Neutrophil (primary cell): ENCODE measurements at regions not wholly inside any gene's neighbourhood (a gene's known extent, or its start where the extent isn't known, plus 50 kb on each side); places are given as distances from the start of the nearest gene placed in this dataset.

Experiments
- H3K27ac ChIP-seq: fragments of 200-600 bp; sonication (generic); 2 replicates; pipeline ENCODE4 v1.5.1; 2016; ENCODE audit warnings: mild to moderate bottlenecking, moderate library complexity
- H3K27me3 ChIP-seq: fragments of 200-600 bp; sonication (generic); 2 replicates; pipeline ENCODE4 v1.6.0; 2016; ENCODE audit warnings: mild to moderate bottlenecking
- H3K36me3 ChIP-seq: fragments of 200-600 bp; sonication (generic); 2 replicates; pipeline ENCODE4 v1.5.1; 2017
- H3K4me1 ChIP-seq, 2 experiments: fragments of 200-600 bp in 1 of 2; sonication (generic) in 1 of 2; 1 replicate in 1 of 2; 2 replicates in 1 of 2; pipeline versions ENCODE4 v1.5.1 to v1.6.1; 2013 to 2016; ENCODE audit warnings: low read depth in 1 of 2, low read length in 1 of 2, mild to moderate bottlenecking in 1 of 2, moderate library complexity in 1 of 2; ENCODE audit not compliant: control insufficient read depth in 1 of 2, insufficient read depth in 1 of 2
- H3K4me3 ChIP-seq, 2 experiments: fragments of 200-600 bp in 1 of 2; sonication (generic) in 1 of 2; 1 replicate in 1 of 2; 2 replicates in 1 of 2; pipeline ENCODE4 v1.5.1; 2013 to 2016; ENCODE audit warnings: low read depth in 1 of 2, low read length in 1 of 2, mild to moderate bottlenecking in 1 of 2, moderate library complexity in 1 of 2
- H3K9me3 ChIP-seq: fragments of 200-600 bp; sonication (generic); 2 replicates; pipeline ENCODE4 v1.5.1; 2016
- TF ChIP-seq, protein P1 (sequence below): fragments of 200-600 bp; sonication (generic); IDR thresholded peaks from 2 replicates; pipeline ENCODE4 v1.5.1; 2016; ENCODE audit warnings: antibody characterized with exemption

DNA sequence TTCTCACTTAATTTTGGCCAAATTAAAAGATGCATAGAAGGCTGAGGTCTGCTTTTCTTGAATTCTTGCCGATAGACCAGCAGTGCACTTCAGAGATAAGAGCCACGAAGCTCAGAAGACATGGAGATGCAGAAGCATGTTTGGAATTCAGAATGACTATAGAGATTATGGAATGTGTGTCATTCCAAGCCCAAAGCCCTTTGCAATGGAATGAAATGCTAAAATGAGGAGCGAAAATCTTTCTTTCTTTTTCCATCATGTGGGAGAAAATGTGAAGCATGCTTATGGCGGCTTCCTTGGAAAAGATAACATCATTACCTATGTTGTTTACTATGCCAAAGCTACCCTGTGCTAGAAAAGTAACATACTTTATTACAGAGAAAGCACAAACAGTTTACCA is 257.0 kb upstream of the RNF32 start:
- H3K9me3 ChIP-seq = no peaks in the 10 kb centered on the region
- H3K4me3 ChIP-seq = no peak overlapping the region
- H3K36me3 ChIP-seq = no peaks in the 10 kb centered on the region
- TF ChIP-seq, protein P1, sequence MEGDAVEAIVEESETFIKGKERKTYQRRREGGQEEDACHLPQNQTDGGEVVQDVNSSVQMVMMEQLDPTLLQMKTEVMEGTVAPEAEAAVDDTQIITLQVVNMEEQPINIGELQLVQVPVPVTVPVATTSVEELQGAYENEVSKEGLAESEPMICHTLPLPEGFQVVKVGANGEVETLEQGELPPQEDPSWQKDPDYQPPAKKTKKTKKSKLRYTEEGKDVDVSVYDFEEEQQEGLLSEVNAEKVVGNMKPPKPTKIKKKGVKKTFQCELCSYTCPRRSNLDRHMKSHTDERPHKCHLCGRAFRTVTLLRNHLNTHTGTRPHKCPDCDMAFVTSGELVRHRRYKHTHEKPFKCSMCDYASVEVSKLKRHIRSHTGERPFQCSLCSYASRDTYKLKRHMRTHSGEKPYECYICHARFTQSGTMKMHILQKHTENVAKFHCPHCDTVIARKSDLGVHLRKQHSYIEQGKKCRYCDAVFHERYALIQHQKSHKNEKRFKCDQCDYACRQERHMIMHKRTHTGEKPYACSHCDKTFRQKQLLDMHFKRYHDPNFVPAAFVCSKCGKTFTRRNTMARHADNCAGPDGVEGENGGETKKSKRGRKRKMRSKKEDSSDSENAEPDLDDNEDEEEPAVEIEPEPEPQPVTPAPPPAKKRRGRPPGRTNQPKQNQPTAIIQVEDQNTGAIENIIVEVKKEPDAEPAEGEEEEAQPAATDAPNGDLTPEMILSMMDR = no peak
- no peaks in the 10 kb centered on the region for H3K4me1 ChIP-seq
- H3K27me3 ChIP-seq = peaks cover 6% of the 10 kb centered on the region
- no peak overlapping the region for H3K27ac ChIP-seq

- Histone ChIP-seq H3K4me1 (no peaks in the 10 kb centered on the region), H3K4me3 (no peak overlapping the region), H3K27ac (no peak overlapping the region), H3K27me3 (no peaks in the 10 kb centered on the region), H3K36me3 (no peaks in the 10 kb centered on the region), H3K9me3 (no peaks in the 10 kb centered on the region)
- TF ChIP-seq, protein P1 = no peak
Observed at GRCh38 chr7:156380261-156380660, 260.3 kb upstream of the RNF32 start.

DNA sequence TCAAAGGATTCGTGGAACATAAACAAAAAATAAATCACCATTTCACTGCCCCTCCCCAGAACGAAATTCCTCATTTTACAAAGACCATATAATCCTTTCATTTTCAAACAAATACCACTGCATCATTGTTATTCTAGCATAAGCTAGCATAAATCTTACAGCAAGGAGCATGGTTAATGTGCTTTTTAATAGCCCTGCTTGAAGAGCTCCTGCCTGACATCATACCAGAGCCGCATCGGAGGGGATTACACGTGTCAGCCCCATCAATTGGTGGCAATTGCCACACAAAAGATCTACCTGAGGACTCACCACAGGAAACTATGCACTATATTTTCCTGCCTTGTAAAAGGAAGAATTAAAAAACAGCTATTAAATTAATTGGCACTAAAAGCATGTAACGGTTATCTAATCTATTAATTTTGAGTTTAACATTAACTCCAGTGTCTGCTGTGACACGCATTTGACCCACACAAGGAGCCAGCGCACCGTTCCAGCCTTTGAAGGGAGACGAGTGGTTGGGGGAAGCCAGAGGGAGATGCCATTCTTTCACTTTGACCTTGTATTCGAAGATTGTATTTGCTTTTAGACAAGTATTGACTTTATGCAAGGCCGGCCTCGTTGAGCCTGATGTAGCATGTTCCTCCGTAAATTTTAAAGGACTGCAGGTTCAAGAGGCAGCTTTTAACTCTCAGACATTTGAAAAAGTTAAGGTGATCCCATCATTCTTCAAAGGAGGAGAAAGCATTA is 261.1 kb upstream of the RNF32 start:
- Histone ChIP-seq H3K4me3 (no peak overlapping the region), H3K9me3 (no peaks in the 10 kb centered on the region), H3K27ac (no peak overlapping the region), H3K27me3 (no peaks in the 10 kb centered on the region), H3K36me3 (no peaks in the 10 kb centered on the region), H3K4me1 (no peaks in the 10 kb centered on the region)
- TF ChIP-seq, protein P1 = no peak

DNA sequence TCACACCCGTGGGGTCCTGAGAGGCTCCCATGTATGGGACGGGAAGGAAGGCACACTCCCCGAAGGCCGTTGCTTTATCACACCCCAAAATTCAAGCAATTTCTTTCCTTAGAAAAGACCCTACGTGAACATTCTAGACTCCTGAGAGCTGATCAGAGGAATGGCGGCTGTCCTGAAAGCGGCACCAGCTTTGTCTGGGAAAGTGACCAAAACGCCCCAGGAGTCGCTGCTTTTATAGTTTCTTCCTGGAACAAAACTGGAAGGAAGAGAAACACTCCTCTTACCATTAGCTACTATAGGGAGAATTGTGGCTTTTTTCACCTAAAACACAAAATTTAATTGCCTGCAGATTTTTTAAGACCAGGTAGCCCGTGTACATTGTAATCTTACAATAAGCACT is 261.8 kb upstream of the RNF32 start:
- TF ChIP-seq, protein P1 = no peak
- Histone ChIP-seq H3K4me3 (no peak overlapping the region), H3K9me3 (no peaks in the 10 kb centered on the region)

DNA sequence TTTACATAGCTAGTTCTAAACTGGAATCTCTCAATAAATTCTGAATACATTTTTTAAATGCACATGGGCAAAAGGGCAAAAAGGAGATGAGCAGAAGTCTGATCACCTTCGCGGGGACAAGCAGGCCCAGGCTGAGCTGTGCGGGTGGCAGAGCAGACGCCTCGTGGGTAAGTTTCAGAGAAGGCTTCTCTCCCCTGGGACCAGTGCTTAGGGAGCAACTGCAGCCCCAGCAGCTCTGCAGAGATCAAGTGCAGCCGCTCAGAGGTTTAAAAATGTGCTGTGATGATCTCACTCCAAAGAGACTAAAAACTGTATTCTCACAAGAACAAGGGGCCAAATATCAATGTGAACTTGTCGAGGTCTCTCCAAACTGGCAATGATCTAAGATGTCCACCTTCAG is 264.3 kb upstream of the RNF32 start:
- no peaks in the 10 kb centered on the region for H3K9me3 ChIP-seq

More for the DNA sequence above, 261.8 kb upstream of the RNF32 start:
- Histone ChIP-seq H3K27ac (no peak overlapping the region), H3K27me3 (no peaks in the 10 kb centered on the region), H3K4me1 (no peaks in the 10 kb centered on the region), H3K36me3 (no peaks in the 10 kb centered on the region)

More for the DNA sequence above, 264.3 kb upstream of the RNF32 start:
- Histone ChIP-seq H3K27ac (no peak overlapping the region), H3K36me3 (no peaks in the 10 kb centered on the region), H3K4me3 (no peak overlapping the region), H3K4me1 (no peaks in the 10 kb centered on the region), H3K27me3 (no peaks in the 10 kb centered on the region)
- TF ChIP-seq, protein P1 = no peak
